HG03571 (cell line): ENCODE measurements at regions not wholly inside any gene's neighbourhood (a gene's known extent, or its start where the extent isn't known, plus 50 kb on each side); places are given as distances from the start of the nearest gene placed in this dataset.

Experiments used
- ATAC-seq: cut with Tn5 transposase; IDR thresholded peaks from one replicate; pipeline ENCODE4 v1.9.1; 2021; ENCODE audit not compliant: unreplicated experiment

DNA sequence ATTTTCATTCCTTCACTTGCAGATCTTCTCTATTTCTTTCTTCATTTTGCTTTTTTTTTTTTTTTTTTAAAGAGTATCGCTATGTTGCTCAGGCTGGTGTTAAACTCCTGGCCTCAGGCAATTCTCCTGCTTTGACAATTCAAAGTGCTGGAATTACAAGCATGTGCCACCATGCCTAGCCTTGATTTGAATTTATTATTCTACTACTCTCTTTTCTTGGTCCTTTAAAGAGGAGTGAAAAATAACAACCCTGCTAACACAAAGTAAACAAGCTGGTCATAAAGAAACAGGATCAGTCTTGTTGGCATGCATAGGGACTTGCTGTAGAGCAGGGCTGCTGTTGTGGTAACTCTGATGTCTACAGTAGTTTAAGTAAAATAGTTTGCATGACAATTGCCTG lies 1615.3 kb upstream of the ZEB2 start:
- no peak for ATAC-seq

DNA sequence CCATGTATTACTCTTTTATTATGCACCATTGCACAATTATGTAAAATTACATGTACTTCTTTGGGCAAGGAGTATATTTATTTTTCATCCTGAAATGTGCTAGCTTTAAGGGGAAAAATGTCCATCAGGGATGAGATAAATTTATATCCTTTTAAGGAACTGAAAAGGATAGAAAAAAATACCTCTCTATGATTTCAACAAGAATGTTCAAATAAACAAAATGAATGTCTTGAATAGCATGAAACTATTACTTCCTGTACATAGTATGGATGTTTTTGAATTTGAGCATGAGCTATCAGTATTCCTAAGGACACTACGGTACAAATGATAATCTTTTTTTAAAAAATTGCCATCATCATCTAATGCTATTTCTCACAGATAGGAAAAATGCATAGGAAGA lies 1611.9 kb upstream of the ZEB2 start:
- ATAC-seq, result no peak

DNA sequence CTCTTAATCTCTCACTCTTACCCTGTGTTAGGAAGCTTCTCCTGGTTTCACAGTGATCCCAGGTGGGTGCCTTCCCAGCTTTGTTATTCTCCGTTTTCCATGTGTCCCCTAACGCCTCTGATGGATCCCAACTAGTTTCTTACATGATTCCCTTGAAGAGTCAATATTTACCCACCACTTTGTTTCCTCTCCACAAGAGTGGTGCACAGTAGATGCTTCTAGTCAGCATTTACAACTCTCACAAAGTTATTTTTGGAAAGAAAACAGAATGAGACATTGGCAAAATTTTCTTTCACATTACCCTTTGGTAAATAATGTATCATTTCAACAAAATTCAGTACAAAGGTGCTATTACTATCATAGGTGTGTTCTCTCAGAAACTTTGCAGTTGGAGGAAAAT lies 1611.1 kb upstream of the ZEB2 start:
- no peak for ATAC-seq

DNA sequence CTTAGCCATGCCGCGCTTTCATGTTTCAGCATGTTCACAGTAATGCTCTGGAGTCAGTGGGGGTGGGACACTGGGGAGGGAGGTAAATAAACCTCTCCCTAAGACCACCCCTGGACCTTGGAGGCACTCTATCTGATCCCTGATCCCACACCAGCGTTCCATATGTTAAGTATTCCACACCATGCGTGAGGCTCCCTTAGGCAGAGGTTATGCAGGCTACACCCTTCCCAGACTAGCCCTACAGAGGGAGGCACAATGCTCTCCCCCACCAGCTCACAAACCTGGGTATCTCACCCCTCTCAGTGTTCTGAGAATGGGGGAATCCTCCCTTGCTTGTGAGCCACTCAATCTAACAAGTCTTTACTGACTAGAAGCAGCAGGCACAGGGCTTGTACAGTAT lies 1610.4 kb upstream of the ZEB2 start:
- no peak for ATAC-seq

DNA sequence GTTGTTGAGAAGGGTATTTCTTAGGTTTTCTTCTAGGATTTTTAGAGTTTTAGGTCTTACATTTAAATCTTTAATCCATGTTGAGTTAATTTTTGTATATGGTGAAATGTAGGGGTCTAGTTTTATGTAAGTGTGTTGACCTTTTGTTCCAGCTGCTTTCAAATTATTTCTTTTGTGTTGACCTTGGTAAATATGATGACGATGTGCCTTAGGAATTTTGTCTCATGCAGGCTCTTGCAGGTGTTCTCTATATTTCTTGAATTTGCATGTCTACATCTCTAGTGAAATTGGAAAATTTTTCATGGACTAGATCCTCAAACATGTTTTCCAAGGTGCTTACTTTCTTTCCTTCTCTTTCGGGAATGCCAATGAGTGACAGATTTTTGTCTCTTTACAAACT lies 1609.3 kb upstream of the ZEB2 start:
- ATAC-seq, result no peak

DNA sequence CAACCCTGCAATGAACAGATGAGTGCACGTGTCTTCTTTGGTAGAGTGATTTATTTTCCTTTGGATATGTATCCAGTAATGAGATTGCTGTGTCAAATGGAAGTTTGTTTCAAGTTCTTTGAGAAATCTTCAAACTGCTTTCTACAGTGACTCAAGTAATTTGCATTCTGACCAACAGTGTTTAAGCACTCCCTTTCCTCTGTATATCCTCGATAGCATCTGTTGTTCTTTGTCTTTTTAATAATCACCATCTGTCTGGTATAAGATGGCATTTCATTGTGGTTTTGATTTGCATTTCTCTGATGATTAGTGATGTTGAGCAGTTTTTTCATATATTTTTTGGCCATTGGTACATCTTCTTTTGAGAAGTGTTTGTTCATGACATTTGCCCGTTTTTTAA lies 1608.3 kb upstream of the ZEB2 start:
- ATAC-seq, result no peak

DNA sequence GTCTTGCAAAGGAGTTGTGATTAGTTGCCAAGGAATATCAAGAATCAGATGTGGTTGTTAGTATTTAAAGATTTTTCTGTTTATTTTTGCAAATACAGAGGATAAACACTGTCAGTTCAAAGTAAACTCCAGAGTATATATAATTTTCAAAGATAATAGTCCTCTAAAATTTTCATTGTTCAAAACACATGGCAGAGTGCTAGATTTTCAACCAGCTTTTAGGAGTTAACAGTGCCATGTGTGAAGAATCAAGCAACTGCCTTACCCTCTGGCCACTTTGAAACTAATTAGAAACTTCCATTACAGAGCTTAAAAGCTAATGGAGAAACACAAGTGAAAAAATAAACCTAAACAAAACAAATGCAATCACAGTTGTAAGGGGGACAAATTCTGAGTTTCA lies 1605.6 kb upstream of the ZEB2 start:
- ATAC-seq, result no peak

DNA sequence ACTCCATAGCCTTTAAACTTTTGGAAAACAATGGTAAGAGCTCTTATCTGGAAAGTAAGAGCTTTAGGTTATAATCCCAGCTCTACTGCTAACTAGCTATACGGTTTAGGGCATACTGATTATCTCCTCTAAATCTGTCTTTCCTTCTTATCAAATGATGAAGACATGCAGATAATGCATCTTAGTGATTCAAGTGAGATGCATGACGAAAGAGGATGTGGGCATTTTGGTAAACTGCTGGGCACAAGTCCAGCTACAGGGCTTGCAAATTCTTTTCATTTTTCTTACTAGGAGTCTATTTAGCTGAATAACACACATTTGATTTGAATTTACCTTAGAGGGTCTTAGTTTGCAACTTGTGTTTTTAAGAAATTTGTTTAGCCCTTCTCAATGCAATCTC lies 1604.8 kb upstream of the ZEB2 start:
- ATAC-seq, result no peak

DNA sequence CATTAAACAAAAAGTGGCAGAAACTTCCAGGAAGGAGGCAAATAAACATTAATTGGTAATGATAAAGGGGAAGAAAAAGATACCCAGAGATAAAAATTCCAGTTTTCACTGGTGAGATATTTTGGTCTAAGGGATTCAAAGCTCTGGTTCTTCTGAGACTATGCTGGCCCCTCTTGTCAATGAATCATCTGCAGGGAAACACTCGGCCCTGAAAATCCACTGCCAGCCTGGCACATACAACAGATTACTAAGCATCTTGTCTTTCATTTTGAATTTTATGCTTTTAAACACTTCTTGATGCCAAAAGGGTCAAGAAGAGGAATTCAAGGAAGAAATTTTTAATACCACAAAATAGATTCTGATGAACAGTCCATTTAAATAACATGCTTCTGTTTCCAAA lies 1603.8 kb upstream of the ZEB2 start:
- no peak for ATAC-seq

DNA sequence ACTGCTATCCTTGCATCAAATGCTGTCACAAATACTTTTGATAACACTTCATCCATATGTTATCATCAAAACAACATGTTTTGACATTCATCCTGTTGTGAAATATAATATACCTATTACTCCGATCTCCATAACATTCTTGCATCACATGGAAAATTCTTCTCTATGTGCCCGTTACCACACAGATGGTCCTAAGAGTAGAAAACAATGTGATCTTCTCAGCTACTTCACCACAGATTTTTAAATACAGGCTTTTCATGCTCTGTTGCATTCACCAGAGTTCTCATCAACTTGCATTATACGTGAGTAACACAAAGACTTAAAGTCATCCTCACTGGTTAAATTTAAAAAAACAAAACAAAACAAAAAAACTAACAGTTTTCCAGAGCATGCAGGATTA lies 1603.3 kb upstream of the ZEB2 start:
- no peak for ATAC-seq

DNA sequence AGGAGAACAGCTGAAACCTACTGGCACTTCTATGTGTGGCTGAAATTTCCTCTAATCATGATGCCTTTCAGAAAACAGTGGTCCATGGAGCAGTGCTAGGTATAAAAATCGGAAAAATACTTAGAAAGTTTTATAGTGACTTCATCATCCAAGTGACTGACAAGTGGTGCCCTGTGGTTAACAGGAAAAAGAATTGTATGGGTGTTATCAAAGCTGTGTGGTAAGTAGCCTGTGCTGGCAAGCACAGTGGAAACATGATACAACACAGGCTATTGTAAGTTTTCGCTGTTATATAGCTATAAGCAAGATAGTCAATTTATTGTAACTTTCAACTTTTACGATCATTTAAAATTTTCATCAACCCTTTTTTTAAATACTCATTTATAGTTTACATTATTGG lies 1599.7 kb upstream of the ZEB2 start:
- ATAC-seq, result no peak

DNA sequence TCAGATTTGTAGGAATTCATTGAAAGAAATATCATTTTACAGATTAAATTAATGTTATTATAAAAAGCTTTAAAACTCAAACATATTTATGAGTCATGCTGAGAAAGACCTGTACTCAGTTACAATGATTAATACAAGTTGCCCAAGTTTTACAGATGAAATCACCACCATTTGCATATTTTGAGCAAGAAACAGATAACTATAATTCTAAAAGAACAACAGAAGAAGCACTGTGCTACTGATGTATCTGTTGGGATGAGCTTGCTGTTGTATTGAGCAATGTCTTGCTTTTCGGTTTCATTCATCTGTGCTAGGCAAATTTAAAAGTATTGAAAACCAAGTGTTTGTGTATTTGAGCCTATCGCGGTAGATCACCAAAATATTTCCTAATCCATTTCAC lies 1589.1 kb upstream of the ZEB2 start:
- ATAC-seq, result no peak

DNA sequence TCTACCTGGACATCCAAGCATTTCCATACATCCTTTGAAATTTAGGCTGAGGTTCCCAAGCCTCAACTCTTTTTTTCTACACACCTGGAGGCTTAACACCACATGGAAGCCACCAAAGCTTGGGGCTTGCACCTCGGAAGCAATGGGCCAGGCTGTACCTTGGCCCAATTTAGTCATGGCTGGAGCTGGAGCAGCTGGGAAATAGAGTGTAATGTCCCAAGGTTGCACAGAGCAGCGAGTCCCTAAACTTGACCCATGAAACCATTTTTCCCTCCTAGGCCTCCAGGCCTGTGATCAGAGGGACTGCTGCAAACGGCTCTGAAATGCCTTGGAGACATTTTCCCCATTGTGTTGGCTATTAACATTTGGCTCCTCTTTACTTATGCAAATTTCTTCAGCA lies 1574.3 kb upstream of the ZEB2 start:
- ATAC-seq, result no peak

DNA sequence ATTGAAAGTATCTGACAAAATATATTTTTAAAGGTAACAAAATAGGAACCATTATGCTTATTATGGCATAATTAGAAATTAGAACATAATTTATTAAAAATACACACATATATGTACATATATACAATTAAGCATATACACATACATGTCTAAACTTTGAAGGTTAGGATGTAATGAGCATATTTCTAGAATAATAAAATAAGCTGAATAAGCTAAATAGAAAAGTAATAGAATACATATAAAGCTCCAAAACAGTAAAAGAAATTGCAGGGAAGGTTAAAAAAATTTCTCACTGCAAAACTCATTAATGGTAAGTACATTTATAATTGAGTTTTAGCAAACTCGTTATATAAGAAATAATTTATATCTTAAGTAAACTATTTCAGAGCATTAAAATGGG lies 1561.5 kb upstream of the ZEB2 start:
- ATAC-seq, result no peak

DNA sequence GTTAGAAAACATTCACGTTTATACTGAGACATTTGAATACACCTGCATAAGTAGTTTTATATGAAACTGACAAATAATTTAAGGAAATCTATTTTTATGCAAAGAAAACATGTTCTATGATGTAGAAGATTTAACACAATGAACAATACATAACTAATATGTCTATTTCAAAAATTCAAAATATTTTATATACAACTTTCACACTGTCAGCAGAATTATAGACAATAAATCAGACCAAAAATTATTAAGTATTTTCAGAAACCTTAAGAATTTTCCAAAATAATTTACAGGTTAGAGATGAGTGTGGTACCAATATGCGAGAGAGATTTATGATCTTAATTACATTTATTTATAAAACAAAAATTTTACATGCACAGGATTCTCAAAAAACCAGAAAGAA lies 1561.0 kb upstream of the ZEB2 start:
- ATAC-seq, result no peak

DNA sequence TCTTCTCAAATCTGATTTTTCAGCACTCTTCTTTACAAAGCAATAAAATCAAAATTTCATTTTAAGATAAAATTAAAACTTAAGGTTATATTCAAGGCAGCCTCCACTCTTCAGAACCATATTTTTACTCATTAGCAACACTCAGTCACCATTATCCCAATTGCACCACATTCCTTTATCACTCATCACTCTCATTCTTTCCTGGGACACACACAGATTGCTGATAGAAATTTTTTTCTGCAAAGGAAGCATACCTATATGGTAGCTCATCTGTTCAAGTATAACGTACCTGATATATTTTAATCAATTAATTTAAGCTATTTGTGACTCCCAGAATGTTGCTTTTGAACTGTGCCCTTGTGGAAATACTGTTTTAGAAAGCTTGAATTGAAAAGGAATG lies 1559.3 kb upstream of the ZEB2 start:
- ATAC-seq, result no peak

DNA sequence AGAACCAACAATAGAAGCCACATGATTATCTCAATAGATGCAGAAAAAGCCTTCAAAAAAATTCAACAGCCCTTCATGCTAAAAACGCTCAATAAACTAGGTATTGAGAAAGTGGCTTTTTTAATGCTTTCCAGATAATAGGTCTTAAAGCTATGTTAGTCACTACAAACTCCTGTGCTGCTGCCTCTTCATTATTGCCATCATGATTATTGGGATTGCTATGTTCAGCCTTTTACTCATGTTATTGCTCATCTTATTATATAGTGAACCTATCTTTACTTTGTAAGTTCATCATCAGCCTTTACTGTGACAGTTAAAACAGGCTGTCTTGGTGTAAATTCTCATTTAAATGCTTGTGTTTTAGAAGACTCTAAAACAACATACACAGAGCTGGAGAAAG lies 1557.2 kb upstream of the ZEB2 start:
- ATAC-seq, result no peak

DNA sequence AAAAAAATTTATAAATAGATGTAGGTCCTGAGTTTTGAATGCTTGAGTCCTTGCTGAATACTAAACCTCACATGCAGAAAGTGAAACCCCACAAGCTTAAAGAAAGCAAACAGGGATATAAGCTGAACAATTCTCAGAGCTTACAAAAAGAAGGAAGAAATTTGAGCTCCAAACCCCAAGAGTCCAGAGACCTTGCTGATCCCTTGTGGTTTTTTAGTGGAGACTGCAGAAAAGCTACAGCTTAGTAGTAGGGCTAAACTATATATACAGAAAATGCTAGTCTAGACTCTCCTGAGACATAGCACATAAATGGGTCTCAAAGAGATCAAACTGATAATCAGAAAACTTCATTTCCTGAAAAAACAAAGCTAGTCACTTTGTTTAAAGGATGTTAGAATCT lies 1548.1 kb upstream of the ZEB2 start:
- ATAC-seq, result no peak

DNA sequence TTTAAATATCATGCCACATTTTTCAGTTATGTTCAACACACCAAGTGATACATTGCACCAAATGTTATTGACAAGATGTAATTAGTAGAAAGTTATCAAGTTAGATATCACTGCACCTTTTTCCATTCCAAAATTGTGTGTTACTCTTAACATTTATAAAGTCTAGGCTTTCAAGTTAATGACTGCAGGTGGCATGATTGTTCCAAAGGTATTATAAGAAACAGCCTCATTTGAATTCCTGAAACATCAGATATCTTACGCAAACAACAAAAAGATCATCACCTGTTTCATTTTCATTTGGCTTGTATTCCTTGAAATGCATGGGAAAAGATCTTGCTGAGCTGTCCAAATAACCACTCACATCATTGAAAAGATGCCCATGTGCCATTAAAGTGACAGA lies 1528.2 kb upstream of the ZEB2 start:
- no peak for ATAC-seq

DNA sequence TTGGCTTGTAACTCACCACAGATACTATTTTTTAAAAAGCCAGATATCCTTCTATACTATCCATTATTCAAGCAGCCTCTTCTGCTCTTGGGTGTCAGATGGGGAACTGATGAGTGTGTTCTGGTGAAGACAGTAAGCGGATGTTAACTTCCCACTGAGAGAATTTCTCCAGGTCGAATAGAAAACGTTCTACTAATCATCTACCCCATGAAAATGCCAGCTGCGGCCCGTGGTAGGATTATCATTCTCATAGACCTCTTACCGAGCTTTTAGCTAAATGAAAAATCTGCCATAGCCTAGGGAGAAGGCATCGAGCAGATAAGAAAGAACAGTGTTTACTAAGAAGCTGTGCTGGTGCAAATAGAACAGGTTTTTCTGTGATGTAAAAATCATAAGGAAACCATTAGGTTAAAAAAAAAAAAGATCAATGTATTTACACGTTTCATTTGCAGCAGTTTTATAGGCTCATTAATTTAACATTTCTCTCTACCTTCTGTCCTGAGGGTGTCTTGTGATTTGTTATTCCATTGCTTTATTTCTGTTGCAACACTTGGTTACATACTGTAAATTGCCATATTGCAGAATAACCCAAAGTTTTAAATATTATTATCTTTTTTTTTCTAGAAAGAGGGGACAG lies 1521.5 kb upstream of the ZEB2 start:
- ATAC-seq, result no peak

DNA sequence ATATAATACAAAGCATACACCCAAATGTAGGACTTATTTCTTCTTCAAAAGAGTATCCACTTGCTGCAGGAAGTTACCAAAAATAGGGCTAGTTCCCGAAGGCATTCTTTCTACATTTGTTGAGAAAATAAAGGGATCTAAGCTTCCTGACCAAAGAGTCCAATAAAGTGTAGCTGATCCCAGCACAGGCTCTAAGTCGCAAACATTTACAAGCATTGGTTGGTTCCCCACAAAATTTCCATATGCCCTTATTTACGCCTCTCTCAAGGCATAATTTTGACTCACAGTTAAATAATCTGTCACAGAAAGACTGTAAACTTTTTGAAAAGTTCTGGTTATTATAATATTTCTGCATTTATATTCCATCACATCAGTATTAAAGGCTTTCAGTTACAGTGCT lies 1520.1 kb upstream of the ZEB2 start:
- no peak for ATAC-seq

DNA sequence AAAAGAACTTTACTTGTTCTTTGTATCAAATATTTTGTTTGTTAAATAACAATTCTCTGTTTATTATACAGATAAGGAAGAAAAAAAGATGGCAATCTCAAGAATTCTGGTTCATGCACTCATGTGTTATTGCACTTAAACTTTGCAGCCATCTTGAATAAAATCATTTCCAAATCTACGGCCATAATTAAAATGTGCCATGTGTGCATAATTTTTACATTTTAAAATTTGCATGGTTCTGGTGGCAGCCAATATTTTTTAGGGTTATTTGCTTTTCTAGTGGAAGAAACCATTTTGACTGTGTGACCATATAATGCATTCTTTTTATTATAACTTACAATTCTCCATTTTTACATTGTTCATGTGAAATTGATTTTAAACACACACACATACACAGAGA lies 1518.1 kb upstream of the ZEB2 start:
- ATAC-seq, result no peak

DNA sequence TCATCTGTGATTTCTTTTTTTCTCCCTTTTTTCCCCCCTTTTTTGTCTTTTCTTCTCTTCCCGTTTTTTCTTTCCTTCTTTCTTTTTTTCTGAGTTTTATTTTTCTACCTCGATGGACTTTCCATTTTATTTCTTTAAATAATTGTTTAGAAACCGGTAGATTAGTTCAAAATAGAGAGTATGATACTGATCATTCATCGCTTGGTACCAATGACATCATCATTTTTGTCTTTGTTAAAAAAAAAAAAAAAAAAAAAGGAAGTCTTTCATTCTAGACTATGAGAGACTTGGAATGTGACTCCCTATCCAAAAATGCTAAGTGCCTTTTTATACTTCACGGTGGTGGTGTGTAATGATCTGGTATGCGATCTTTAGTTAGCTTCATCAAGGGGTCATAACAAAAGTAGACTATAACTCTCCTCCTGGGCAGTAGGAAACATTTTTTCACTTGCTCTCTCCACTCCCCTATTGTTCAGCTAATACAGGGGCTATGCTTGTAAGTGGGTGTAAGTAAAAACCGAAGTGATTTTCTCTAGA lies 1517.5 kb upstream of the ZEB2 start:
- ATAC-seq, result no peak

DNA sequence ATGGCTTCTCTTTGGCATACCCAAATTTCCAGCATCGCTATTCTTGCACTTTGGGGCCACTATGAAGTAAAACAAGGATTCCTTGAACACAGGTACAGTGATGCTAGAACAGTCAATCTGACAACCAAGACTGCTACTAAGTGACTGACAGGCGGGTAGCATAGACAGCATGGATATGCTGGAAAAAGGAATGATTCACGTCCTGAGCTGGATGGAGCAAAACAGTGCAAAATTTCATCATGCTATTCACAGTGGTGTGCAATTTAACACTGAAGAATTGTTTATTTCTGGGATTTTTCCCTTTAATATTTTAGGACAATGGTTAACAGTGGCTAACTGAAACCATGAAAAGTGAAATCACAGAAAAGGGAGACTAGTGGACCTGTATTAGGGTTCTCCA lies 1511.2 kb upstream of the ZEB2 start:
- ATAC-seq, result no peak
